Gastroesophageal sphincter (tissue), 4 donors: ENCODE measurements at regions not wholly inside any gene's neighbourhood (a gene's known extent, or its start where the extent isn't known, plus 50 kb on each side); places are given as distances from the start of the nearest gene placed in this dataset.

ENCODE experiments used
- ATAC-seq: fragments of 150-250 bp; one replicate; pipeline ENCODE4 v1.9.1; 2016; ENCODE audit warnings: mild to moderate bottlenecking, moderate library complexity
- H3K27ac ChIP-seq, 4 donors: fragments of 200-600 bp; sonication (generic) in 3 of 4; 1 replicate in 3 of 4; 2 replicates in 1 of 4; pipeline ENCODE4 v1.5.1; 2016 to 2019
- H3K27me3 ChIP-seq: fragments of 200-600 bp; sonication (generic); one replicate; pipeline ENCODE4 v1.5.1; 2019
- H3K36me3 ChIP-seq, 2 donors: fragments of 200-600 bp; sonication (generic); one replicate each; pipeline ENCODE4 v1.5.1; 2019; ENCODE audit warnings: control low read depth in 1 of 2
- H3K4me1 ChIP-seq, 3 donors: fragments of 200-600 bp; sonication (generic); 1 replicate in 2 of 3; 2 replicates in 1 of 3; pipeline ENCODE4 v1.5.1; 2016 to 2019; ENCODE audit warnings: control low read depth in 2 of 3
- H3K4me3 ChIP-seq, 2 donors: fragments of 200-600 bp; sonication (generic); one replicate each; pipeline ENCODE4 v1.5.1; 2019; ENCODE audit warnings: mild to moderate bottlenecking in 1 of 2, moderate library complexity in 1 of 2
- H3K9me3 ChIP-seq, 3 donors: fragments of 200-600 bp; sonication (generic); one replicate each; pipeline ENCODE4 v1.5.1; 2017 to 2019; ENCODE audit warnings: control low read depth in 2 of 3
- EP300 ChIP-seq: sonication (generic); formaldehyde crosslinking; IDR thresholded peaks from one replicate; pipeline ENCODE4 v1.6.1; 2017; ENCODE audit warnings: antibody characterized with exemption, mild to moderate bottlenecking
- POLR2A ChIP-seq, 2 donors: fragments of 450-650 bp; IDR thresholded peaks; one replicate each; pipeline ENCODE4 v1.6.1; 2017; ENCODE audit warnings: antibody characterized with exemption in 2 of 2, mild to moderate bottlenecking in 2 of 2, moderate library complexity in 1 of 2
- POLR2AphosphoS5 ChIP-seq: sonication (generic); formaldehyde crosslinking; IDR thresholded peaks from one replicate; pipeline ENCODE4 v1.6.1; 2017; ENCODE audit warnings: antibody characterized with exemption
- WGBS, 2 donors: methylation state at CpG; one replicate each; pipeline ENCODE4 v1.1.5; 2018; ENCODE audit warnings: low coverage in 1 of 2; 5-methylcytosine and 5-hydroxymethylcytosine counted together
- TF ChIP-seq, protein P1 (sequence below), 4 experiments: fragments of 200-600 bp in 2 of 4; fragments of 450-650 bp in 2 of 4; sonication (generic) in 1 of 4; IDR thresholded peaks; one replicate each; pipeline ENCODE4 v1.5.1; 2017 to 2019; ENCODE audit warnings: antibody characterized with exemption in 4 of 4, mild to moderate bottlenecking in 2 of 4, moderate library complexity in 2 of 4

DNA sequence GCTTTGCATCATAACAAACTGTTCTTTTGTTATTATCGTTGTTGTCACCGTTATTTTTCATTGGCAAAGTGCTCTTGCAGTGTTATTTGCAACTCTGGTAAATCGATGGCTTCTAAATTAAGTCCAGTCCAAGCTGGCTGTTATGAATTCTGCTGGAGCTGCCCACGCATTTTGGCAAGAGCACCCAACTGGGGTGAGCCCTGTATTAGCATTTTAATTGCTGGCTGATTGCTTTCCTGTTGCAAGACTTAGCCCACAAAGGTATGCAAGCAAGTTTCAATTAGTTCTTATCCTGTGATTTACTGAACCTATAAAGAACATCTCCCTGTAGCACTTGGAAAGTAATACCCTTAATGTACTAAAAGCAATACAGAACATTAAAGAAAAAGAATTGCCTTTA, 226.8 kb downstream of the ACTR3B start:
- ATAC-seq = no peak
- Histone ChIP-seq H3K4me3 (no peak overlapping the region), H3K27me3 (no peaks in the 10 kb centered on the region), H3K36me3 (no peaks in the 10 kb centered on the region), H3K4me1 (no peaks in the 10 kb centered on the region), H3K9me3 (no peaks in the 10 kb centered on the region), H3K27ac (no peak overlapping the region)
- TF ChIP-seq EP300 (no peak), POLR2AphosphoS5 (no peak), POLR2A (IDR thresholded peaks at IDR 0.05) (no peak)
- TF ChIP-seq, protein P1, sequence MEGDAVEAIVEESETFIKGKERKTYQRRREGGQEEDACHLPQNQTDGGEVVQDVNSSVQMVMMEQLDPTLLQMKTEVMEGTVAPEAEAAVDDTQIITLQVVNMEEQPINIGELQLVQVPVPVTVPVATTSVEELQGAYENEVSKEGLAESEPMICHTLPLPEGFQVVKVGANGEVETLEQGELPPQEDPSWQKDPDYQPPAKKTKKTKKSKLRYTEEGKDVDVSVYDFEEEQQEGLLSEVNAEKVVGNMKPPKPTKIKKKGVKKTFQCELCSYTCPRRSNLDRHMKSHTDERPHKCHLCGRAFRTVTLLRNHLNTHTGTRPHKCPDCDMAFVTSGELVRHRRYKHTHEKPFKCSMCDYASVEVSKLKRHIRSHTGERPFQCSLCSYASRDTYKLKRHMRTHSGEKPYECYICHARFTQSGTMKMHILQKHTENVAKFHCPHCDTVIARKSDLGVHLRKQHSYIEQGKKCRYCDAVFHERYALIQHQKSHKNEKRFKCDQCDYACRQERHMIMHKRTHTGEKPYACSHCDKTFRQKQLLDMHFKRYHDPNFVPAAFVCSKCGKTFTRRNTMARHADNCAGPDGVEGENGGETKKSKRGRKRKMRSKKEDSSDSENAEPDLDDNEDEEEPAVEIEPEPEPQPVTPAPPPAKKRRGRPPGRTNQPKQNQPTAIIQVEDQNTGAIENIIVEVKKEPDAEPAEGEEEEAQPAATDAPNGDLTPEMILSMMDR (IDR thresholded peaks at IDR 0.05) = no peak
- WGBS, 2 donors = 50 to 67% methylated on average over 1 to 4 of the region's 4 CpGs

DNA sequence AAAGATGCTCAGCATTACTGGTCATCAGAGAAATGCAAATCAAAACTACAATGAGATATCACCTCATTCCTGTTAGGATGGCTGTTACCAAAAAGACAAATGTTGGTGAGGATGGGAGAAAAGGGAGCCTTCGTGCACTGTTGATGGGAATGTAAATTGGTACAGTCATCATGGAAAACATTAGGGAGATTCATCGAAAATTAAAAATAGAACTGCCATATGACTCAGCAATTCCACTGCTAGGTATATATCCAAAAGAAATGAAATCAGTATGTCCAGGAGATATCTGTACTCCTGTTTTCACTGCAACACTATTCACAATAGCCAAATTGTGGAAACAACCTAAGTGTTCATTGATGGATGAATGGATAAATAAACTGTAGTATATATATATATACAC, 228.1 kb downstream of the ACTR3B start:
- H3K4me1 ChIP-seq = no peaks in the 10 kb centered on the region
- H3K9me3 ChIP-seq = no peaks in the 10 kb centered on the region
- ATAC-seq = no peak
- H3K27ac ChIP-seq = no peak overlapping the region
- H3K36me3 ChIP-seq = no peaks in the 10 kb centered on the region
- no peaks in the 10 kb centered on the region for H3K27me3 ChIP-seq
- no peak for TF ChIP-seq EP300
- TF ChIP-seq, protein P1 (IDR thresholded peaks at IDR 0.05) = no peak
- no peak for TF ChIP-seq POLR2AphosphoS5
- TF ChIP-seq POLR2A (IDR thresholded peaks at IDR 0.05) = no peak
- no peak overlapping the region for H3K4me3 ChIP-seq
- 42 to 53% methylated on average over 2 of the region's 2 CpGs for WGBS, 2 donors

DNA sequence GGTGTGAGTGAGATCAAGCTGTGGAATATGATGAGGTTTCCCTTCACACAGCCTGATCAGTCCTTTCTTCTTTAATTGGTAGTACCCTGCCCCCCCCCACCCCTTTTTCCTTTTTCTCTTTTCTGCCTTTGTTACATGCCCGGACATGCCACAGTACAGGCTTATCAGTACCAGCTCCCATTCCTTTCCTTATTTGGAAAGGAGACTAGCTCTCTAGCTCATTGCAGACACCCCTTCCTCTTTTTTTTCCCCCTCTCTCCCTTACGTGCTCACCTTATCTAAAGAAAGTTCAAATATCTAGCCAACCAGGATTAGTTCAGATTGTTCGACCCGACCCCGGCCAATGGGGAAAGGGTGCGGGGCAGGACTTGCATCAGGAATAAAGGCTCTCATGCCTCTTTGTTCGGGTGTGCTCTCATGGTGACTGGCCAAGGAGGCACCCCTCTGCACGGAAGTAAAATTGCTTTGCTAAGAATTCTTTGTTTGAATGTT, 230.4 kb downstream of the ACTR3B start:
- Histone ChIP-seq H3K9me3 (no peaks in the 10 kb centered on the region), H3K27me3 (no peaks in the 10 kb centered on the region), H3K4me3 (no peak overlapping the region), H3K36me3 (no peaks in the 10 kb centered on the region), H3K4me1 (no peaks in the 10 kb centered on the region), H3K27ac (no peak overlapping the region)
- WGBS, 2 donors = 37 to 64% methylated on average over 5 to 8 of the region's 8 CpGs
- no peak for ATAC-seq
- TF ChIP-seq POLR2A (IDR thresholded peaks at IDR 0.05) (no peak), POLR2AphosphoS5 (no peak), EP300 (no peak)
- TF ChIP-seq, protein P1 (IDR thresholded peaks at IDR 0.05) = no peak

DNA sequence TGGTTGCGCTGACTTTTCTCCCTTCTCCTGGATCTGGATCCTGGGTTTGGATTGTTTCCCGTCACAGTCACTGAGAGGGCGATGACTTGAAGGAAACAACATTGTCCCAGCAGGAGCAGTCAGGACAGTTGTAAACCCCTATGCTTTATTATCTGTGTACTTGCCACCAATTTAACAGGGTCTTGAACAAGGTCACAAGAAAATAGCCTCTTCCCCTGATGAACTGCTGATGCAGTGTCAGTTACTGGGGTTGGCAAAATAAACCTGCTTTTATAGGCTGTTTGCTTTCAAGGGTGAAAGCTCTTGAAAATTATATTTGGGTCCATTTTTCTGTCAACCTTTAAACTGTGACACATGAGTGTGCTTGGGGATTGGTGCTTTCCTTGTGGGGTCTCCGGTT, 238.9 kb downstream of the ACTR3B start:
- ATAC-seq = no peak
- Histone ChIP-seq H3K4me3 (no peak overlapping the region), H3K36me3 (no peaks in the 10 kb centered on the region), H3K27ac (no peak overlapping the region), H3K27me3 (no peaks in the 10 kb centered on the region), H3K9me3 (no peaks in the 10 kb centered on the region), H3K4me1 (no peaks in the 10 kb centered on the region)
- TF ChIP-seq, protein P1 (IDR thresholded peaks at IDR 0.05) = no peak
- TF ChIP-seq POLR2A (IDR thresholded peaks at IDR 0.05) (no peak), EP300 (no peak)
- WGBS, 2 donors = 80 to 96% methylated on average over 3 to 4 of the region's 4 CpGs

DNA sequence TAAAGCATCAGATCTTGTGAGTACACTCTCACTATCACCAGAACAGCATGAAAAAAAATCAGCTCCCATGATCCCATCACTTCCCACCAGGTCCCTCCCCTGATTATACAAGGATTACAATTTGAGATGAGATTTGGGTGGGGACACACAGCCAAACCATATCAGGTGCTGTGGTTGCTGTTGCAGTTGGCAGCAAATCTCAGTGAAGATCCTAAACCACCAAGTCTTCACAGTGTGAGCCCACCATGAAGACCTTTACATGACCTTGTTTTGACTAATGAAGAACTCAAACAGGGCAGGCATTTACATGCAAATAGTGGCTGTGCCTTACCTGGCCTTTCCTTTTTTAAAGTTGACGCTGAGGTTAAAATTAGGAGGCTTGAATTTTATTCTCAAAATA, 242.6 kb downstream of the ACTR3B start:
- Histone ChIP-seq H3K27ac (no peak overlapping the region), H3K9me3 (no peaks in the 10 kb centered on the region), H3K4me1 (no peaks in the 10 kb centered on the region), H3K4me3 (no peak overlapping the region), H3K36me3 (no peaks in the 10 kb centered on the region), H3K27me3 (no peaks in the 10 kb centered on the region)
- WGBS, 2 donors = 56 to 64% methylated on average over 1 of the region's 1 CpG
- no peak for ATAC-seq
- no peak for TF ChIP-seq POLR2A (IDR thresholded peaks at IDR 0.05)
- no peak for TF ChIP-seq POLR2AphosphoS5
- TF ChIP-seq EP300 = no peak
